Panc1 (cell line): ENCODE measurements at regions not wholly inside any gene's neighbourhood (a gene's known extent, or its start where the extent isn't known, plus 50 kb on each side); places are given as distances from the start of the nearest gene placed in this dataset.
"Not testable (repeated sequence)": the region's sequence is repeated elsewhere in the genome, so short reads cannot be mapped to it uniquely, and the experiment has no call there.

ENCODE experiments used
- ATAC-seq: fragments of 200-7000 bp; cut with Tn5 transposase; 2 replicates; pipeline ENCODE4 v1.9.1; 2020; ENCODE audit warnings: mild to moderate bottlenecking, moderate library complexity
- BruUV-seq: library from RNA; stranded (reverse); fragments of 400-500 nt; replicated peaks from 2 replicates; lab custom pipeline; 2021; lab: Mats Ljungman, UMichigan
- CTCF ChIA-PET: fragments of 300-600 bp; sonication (Branson Sonifier 250); formaldehyde crosslinking; loops from one replicate; lab custom pipeline; 2022; ENCODE audit warnings: antibody characterized with exemption; lab: Charles Lee
- POLR2A ChIA-PET: fragments of 300-600 bp; sonication (Branson Sonifier 250); formaldehyde crosslinking; loops from one replicate; lab custom pipeline; 2022; ENCODE audit warnings: antibody characterized with exemption; lab: Charles Lee
- DNase-seq: peaks from one replicate; pipeline ENCODE4 v3.0.0-alpha.2; 2010; ENCODE audit warnings: low read depth, low spot score
- H3K27ac ChIP-seq: 2 replicates; pipeline ENCODE4 v1.5.1; 2011; ENCODE audit warnings: mild to moderate bottlenecking, low read length, inconsistent platforms
- H3K27me3 ChIP-seq: fragments of 200-500 bp; sonication (Bioruptor generic); 2 replicates; pipeline ENCODE4 v1.6.0; 2014; ENCODE audit warnings: low read length, inconsistent platforms; ENCODE audit not compliant: control insufficient read depth, insufficient read depth
- H3K36me3 ChIP-seq: fragments of 200-500 bp; sonication (Bioruptor generic); 2 replicates; pipeline ENCODE4 v1.5.1; 2014; ENCODE audit warnings: inconsistent platforms, mild to moderate bottlenecking, low read length, moderate library complexity; ENCODE audit not compliant: control insufficient read depth, insufficient read depth
- H3K4me1 ChIP-seq: 2 replicates; pipeline ENCODE4 v1.5.1; 2011; ENCODE audit warnings: inconsistent platforms, mild to moderate bottlenecking, low read length, moderate library complexity; ENCODE audit not compliant: control insufficient read depth, insufficient read depth
- H3K4me3 ChIP-seq, 2 experiments: 2 replicates each; pipeline ENCODE4 v1.5.1; 2011 to 2012; ENCODE audit warnings: low read depth in 2 of 2, low read length in 2 of 2, mild to moderate bottlenecking in 2 of 2, inconsistent platforms in 1 of 2, moderate library complexity in 1 of 2
- H3K9me3 ChIP-seq: fragments of 200-500 bp; sonication (Bioruptor generic); 2 replicates; pipeline ENCODE4 v1.5.1; 2014; ENCODE audit warnings: low read depth, mild to moderate bottlenecking, inconsistent platforms, low read length, moderate library complexity; ENCODE audit not compliant: control insufficient read depth, insufficient read depth
- CTCF ChIP-seq: fragments of 450-650 bp; IDR thresholded peaks from 2 replicates; pipeline ENCODE4 v1.5.1; 2017; ENCODE audit warnings: mild to moderate bottlenecking
- POLR2AphosphoS5 ChIP-seq: IDR thresholded peaks from 2 replicates; pipeline ENCODE4 v1.6.1; 2012; ENCODE audit warnings: mild to moderate bottlenecking, low read depth, low read length, moderate library complexity
- REST ChIP-seq, 2 experiments: IDR thresholded peaks; 2 replicates each; pipeline ENCODE4 v1.6.1; 2011 to 2012; ENCODE audit warnings: low read depth in 2 of 2, control low read depth in 1 of 2, low read length in 1 of 2, mild to moderate bottlenecking in 1 of 2, moderate library complexity in 1 of 2; ENCODE audit not compliant: insufficient read depth in 1 of 2
- SIN3A ChIP-seq: IDR thresholded peaks from 2 replicates; pipeline ENCODE4 v1.6.1; 2012; ENCODE audit warnings: low read depth, mild to moderate bottlenecking, low read length, moderate library complexity, borderline replicate concordance; ENCODE audit not compliant: insufficient read depth
- TCF7L2 ChIP-seq: IDR thresholded peaks from 2 replicates; pipeline ENCODE4 v1.6.1; 2011; ENCODE audit warnings: mild to moderate bottlenecking, low read depth, low read length, inconsistent platforms
- in situ Hi-C: cut with HindIII; loops from 2 replicates; pipeline ENCODE4 v1.10.0; 2016; ENCODE audit warnings: low sequenced_read_pairs, low pct_unique_long_range_greater_than_20kb
- intact Hi-C: fragments of 100-400 bp; cut with micrococcal nuclease; formaldehyde crosslinking; loops from one replicate; pipeline ENCODE4 v1.10.0; 2022; ENCODE audit not compliant: unreplicated experiment

DNA sequence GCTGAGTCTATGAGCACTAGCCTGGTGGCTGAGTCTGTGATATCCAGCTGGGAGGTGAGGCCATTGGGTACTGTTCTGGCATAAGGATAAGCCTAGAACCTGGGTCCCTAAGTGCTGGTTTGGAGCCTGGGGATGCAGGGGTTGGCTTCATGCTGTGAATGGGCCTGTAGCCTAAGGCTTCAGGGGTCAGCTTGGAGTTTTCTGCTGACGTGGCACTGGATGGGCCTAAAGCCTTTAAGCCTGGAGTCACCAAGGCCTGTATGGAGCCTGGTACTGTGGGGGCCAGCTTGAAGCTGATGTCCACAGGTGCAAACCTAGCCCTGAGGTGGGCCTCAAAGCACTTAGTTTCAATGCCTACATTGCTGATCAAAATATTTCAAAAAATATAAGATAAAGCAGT lies 979.6 kb upstream of the POU3F4 start:
- DNase-seq (no peak), ATAC-seq (no peak)
- Histone ChIP-seq H3K36me3 (no peaks in the 10 kb centered on the region), H3K27ac (no peak overlapping the region), H3K4me1 (no peaks in the 10 kb centered on the region), H3K4me3 (no peak overlapping the region), H3K9me3 (no peaks in the 10 kb centered on the region), H3K27me3 (no peaks in the 10 kb centered on the region)
- BruUV-seq = no TSS peak
- ChIA-PET CTCF (no interaction called here), POLR2A (no interaction called here)
- in situ Hi-C loops (no loop called here), intact Hi-C loops (no loop called here)
- no peak for TF ChIP-seq CTCF
- no peak for TF ChIP-seq SIN3A
- TF ChIP-seq REST (IDR thresholded peaks at IDR 0.05; ENCODE audit: insufficient read depth in 1 of 2, low read depth in 2 of 2, low read length in 1 of 2) = no peak
- TF ChIP-seq POLR2AphosphoS5 = no peak
- TF ChIP-seq TCF7L2 = no peak

- TF ChIP-seq CTCF = no peak
- TF ChIP-seq TCF7L2 = no peak
- no peak for TF ChIP-seq SIN3A
Measured at GRCh38 chrX:82534086-82534597, 973.9 kb upstream of the POU3F4 start.

DNA sequence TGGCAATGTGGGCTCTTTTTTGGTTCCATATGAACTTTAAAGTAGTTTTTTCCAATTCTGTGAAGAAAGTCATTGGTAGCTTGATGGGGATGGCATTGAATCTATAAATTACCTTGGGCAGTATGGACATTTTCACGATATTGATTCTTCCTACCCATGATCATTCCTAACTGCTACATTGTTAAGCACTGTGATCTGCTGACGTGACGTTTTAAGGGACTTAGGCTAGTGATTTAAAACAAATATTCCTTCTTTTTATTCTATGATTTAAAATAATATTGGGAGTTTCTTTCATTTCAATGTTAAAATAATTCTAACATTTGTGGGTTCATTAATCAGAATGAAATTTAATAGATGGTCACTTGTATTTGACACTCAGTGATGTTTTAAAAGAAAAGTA lies 970.9 kb upstream of the POU3F4 start:
- H3K27ac ChIP-seq, in situ Hi-C loops, H3K27me3 ChIP-seq, H3K4me3 ChIP-seq, CTCF ChIA-PET, POLR2A ChIA-PET, DNase-seq, H3K4me1 ChIP-seq, H3K9me3 ChIP-seq, H3K36me3 ChIP-seq, BruUV-seq, ATAC-seq, intact Hi-C loops: not testable (repeated sequence)

More at GRCh38 chrX:82534086-82534597, 973.9 kb upstream of the POU3F4 start:
- ATAC-seq (no peak), DNase-seq (no peak)
- in situ Hi-C loops = no loop called here
- Histone ChIP-seq H3K9me3 (no peaks in the 10 kb centered on the region), H3K36me3 (no peaks in the 10 kb centered on the region), H3K27me3 (no peaks in the 10 kb centered on the region), H3K4me3 (no peak overlapping the region), H3K27ac (no peak overlapping the region), H3K4me1 (no peaks in the 10 kb centered on the region)
- no TSS peak for BruUV-seq
- intact Hi-C loops = no loop called here
- CTCF ChIA-PET = no interaction called here
- POLR2A ChIA-PET = no interaction called here
